HepG2 (cell line): ENCODE measurements at regions not wholly inside any gene's neighbourhood (a gene's known extent, or its start where the extent isn't known, plus 50 kb on each side); places are given as distances from the start of the nearest gene placed in this dataset.

ENCODE experiments used
- DPF2 ChIP-seq: sonication (generic); formaldehyde crosslinking; IDR thresholded peaks from 2 replicates; pipeline ENCODE4 v1.4.0; 2020; ENCODE audit warnings: mild to moderate bottlenecking, low read depth, missing genetic modification reagents, borderline replicate concordance
- GATA4 ChIP-seq: sonication (generic); IDR thresholded peaks from 2 replicates; pipeline ENCODE4 v1.6.1; 2016; ENCODE audit warnings: antibody characterized with exemption, low read depth, borderline replicate concordance
- PHB2 ChIP-seq: fragments of 450-650 bp; IDR thresholded peaks from 2 replicates; pipeline ENCODE4 v1.6.1; 2018; ENCODE audit not compliant: partially characterized antibody
- ZBTB7B ChIP-seq: sonication (generic); formaldehyde crosslinking; IDR thresholded peaks from 2 replicates; pipeline ENCODE4 v1.4.0; 2020; ENCODE audit warnings: missing genetic modification reagents
- ZNF160 ChIP-seq: sonication (generic); formaldehyde crosslinking; IDR thresholded peaks from 2 replicates; pipeline ENCODE4 v1.8.0; 2022; ENCODE audit warnings: mild to moderate bottlenecking, inconsistent platforms, missing genetic modification reagents
- ZNF33A ChIP-seq: sonication (generic); formaldehyde crosslinking; IDR thresholded peaks from 2 replicates; pipeline ENCODE4 v1.5.1; 2020; ENCODE audit warnings: missing genetic modification reagents, mild to moderate bottlenecking, moderate library complexity, borderline replicate concordance
- ZNF543 ChIP-seq: sonication (generic); formaldehyde crosslinking; IDR thresholded peaks from 2 replicates; pipeline ENCODE4 v1.4.0; 2020; ENCODE audit warnings: mild to moderate bottlenecking, missing genetic modification reagents
- TF ChIP-seq, protein P1 (sequence below): IDR thresholded peaks from 2 replicates; pipeline ENCODE4 v1.6.1; 2018; ENCODE audit warnings: missing genetic modification reagents, mild to moderate bottlenecking, missing compliant biosample characterization
- TF ChIP-seq, protein P2 (sequence below): sonication (generic); formaldehyde crosslinking; IDR thresholded peaks from 2 replicates; pipeline ENCODE4 v1.5.0; 2020; ENCODE audit warnings: mild to moderate bottlenecking, missing genetic modification reagents, moderate library complexity

DNA sequence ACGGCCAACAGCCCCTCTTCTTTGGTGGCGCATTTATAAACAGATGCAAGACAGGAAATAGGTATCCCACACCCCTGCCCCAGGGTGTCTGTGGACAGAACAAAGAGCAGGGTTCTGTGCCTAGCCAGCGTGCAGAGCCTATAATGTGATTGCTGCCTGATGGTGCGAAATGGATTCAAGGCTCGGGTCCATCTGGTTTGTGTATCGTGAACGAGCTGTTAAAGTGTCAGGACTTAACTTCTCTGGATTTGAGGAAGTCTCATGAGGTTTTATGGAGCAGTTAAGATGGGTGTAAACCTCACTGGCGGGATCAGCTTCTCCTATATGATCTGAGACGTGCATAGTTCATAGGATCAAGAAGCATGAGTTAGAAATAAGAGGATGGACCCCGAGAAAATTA, 388.7 kb upstream of the TBX3 start:
- TF ChIP-seq ZNF543 (CRISPR knock-in tag) (no peak), DPF2 (CRISPR knock-in tag) (no peak), GATA4 (no peak), ZBTB7B (CRISPR knock-in tag) (no peak), PHB2 (no peak), ZNF160 (CRISPR knock-in tag) (no peak), ZNF33A (CRISPR knock-in tag) (no peak)
- TF ChIP-seq, protein P1, sequence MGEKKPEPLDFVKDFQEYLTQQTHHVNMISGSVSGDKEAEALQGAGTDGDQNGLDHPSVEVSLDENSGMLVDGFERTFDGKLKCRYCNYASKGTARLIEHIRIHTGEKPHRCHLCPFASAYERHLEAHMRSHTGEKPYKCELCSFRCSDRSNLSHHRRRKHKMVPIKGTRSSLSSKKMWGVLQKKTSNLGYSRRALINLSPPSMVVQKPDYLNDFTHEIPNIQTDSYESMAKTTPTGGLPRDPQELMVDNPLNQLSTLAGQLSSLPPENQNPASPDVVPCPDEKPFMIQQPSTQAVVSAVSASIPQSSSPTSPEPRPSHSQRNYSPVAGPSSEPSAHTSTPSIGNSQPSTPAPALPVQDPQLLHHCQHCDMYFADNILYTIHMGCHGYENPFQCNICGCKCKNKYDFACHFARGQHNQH (CRISPR knock-in tag) = no peak
- TF ChIP-seq, protein P2, sequence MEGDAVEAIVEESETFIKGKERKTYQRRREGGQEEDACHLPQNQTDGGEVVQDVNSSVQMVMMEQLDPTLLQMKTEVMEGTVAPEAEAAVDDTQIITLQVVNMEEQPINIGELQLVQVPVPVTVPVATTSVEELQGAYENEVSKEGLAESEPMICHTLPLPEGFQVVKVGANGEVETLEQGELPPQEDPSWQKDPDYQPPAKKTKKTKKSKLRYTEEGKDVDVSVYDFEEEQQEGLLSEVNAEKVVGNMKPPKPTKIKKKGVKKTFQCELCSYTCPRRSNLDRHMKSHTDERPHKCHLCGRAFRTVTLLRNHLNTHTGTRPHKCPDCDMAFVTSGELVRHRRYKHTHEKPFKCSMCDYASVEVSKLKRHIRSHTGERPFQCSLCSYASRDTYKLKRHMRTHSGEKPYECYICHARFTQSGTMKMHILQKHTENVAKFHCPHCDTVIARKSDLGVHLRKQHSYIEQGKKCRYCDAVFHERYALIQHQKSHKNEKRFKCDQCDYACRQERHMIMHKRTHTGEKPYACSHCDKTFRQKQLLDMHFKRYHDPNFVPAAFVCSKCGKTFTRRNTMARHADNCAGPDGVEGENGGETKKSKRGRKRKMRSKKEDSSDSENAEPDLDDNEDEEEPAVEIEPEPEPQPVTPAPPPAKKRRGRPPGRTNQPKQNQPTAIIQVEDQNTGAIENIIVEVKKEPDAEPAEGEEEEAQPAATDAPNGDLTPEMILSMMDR = no peak
